HG02852 (cell line): ENCODE measurements at regions not wholly inside any gene's neighbourhood (a gene's known extent, or its start where the extent isn't known, plus 50 kb on each side); places are given as distances from the start of the nearest gene placed in this dataset.

Source experiments
- ATAC-seq: cut with Tn5 transposase; IDR thresholded peaks from one replicate; pipeline ENCODE4 v1.9.1; 2021; ENCODE audit warnings: mild to moderate bottlenecking, moderate library complexity; ENCODE audit not compliant: unreplicated experiment

- ATAC-seq: no peak
These were observed 279.6 kb downstream of the PRL start for GRCh38 chr6:22017272-22017671.

- no peak for ATAC-seq
These were observed 279.1 kb downstream of the PRL start for GRCh38 chr6:22017766-22018165.

DNA sequence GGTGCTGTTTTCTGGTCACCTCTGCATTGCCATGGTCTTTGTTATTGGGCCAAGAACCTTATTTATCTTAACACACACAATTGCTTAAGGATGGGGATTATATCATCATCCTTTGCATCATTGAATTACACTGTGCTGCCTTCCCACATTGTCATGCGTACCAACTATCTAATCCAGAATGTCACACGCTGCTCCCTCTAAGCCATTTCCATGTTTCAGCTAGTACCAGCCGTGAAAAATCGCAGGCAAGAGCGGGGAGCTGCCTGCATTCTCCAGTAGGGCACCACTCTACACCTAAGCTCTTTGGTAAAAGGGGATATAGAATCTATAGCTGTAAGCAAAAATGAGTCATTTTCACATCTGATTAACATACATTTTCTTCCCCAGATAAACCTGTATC, 277.0 kb downstream of the PRL start:
- no peak for ATAC-seq

GRCh38 chr6:22020299-22021003, 276.4 kb downstream of the PRL start:
- ATAC-seq: no peak

- no peak for ATAC-seq
These were observed 274.9 kb downstream of the PRL start for GRCh38 chr6:22021966-22022365.

- no peak for ATAC-seq
These were observed 272.9 kb downstream of the PRL start for GRCh38 chr6:22023937-22024336.

- ATAC-seq: peak; percentile 38
These were observed 271.8 kb downstream of the PRL start for GRCh38 chr6:22024973-22025467.

- ATAC-seq: peak; percentile 68
These were observed 271.2 kb downstream of the PRL start for GRCh38 chr6:22025468-22026163.

- peak; percentile 0 for ATAC-seq
These were observed 270.6 kb downstream of the PRL start for GRCh38 chr6:22026164-22026678.

- no peak for ATAC-seq
These were observed 269.7 kb downstream of the PRL start for GRCh38 chr6:22027040-22027725.

DNA sequence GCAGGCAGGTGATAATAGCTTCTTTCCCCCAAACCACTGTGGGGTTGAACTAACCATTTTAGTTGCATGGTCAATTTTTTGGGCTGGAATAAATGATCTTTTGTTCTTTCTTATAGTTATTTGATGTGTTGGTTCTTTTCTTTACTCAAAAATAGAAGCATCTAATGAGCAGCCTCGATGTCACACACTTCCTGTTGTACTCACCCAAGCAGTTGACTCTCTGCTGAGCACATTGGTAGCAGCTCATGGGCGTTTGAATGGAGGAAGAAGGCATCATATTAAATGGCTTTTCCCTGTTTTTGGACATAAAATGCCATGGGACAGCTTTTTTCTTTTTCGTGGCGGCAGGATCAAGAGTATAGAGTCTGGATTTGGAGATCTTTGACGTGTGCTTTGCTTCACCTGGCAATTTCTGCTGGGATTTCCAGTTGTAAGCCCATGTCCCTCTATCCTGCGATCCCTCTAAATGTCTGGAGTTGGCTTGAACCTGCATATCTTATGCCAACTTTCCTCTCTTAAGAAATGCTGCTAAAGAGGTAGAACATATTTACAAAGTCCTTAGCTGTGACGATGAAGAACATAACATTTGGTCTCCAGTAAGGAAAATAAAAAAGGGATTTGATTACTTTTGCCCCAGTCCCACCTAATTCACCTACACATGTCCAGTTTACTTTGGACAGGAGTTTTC, 268.3 kb downstream of the PRL start:
- ATAC-seq: no peak

GRCh38 chr6:22029171-22029570, 267.7 kb downstream of the PRL start:
- no peak for ATAC-seq

GRCh38 chr6:22030730-22031619, 265.9 kb downstream of the PRL start:
- ATAC-seq: no peak

- no peak for ATAC-seq
These were observed 261.1 kb downstream of the PRL start for GRCh38 chr6:22035690-22036089.

DNA sequence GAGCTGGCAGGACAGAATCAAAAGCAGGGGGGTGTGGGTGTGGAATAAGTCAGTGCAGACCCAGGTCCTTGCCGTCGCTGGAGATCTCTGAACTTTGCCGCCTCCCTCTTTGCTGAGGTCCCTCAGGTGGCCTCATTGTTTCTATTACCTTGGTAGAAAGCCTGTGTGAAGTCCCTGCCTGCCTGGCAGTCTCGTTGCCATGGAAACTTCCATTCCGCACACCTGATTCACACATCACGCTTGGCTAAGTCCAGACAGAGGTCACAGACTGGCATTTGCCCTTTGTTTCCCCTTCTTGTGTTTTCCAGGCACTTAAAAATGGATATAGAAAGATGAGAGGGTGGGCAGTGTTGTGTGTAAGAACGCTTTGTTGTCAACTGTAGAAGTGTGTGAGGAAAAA, 260.6 kb downstream of the PRL start:
- ATAC-seq: peak; percentile 82

- no peak for ATAC-seq
These were observed 260.1 kb downstream of the PRL start for GRCh38 chr6:22036699-22037098.

DNA sequence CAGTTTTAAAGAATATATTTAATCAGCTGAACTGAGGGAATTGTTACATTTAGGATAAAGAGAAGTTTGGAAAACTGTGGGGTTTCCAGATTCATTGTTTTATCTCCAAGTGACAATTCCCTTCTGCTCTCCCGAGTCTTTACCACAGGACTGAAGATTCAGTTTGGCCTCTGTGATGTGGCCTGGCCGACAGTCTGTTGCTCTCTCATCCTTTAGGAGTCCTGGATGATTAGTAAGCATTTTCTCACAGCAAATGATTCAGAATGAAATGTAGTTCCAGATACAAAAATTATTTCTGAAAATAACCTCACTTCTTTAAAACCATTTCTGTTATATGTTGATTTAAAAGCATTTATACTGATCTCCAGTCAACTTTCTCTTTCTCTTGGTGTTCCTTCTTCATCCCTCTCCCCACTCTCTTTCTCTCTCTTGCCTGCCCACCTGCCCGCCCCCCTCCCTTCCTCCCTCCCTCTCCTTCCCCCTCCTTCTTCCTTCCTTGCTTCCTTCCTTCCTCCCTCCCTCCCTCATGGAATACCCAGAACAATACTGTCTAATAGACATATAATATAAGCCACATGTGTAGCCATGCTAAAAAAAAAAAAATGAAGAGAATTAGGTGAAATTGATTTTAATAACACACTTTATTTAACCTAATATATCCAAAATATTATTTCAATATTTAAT, 254.9 kb downstream of the PRL start:
- ATAC-seq: no peak

DNA sequence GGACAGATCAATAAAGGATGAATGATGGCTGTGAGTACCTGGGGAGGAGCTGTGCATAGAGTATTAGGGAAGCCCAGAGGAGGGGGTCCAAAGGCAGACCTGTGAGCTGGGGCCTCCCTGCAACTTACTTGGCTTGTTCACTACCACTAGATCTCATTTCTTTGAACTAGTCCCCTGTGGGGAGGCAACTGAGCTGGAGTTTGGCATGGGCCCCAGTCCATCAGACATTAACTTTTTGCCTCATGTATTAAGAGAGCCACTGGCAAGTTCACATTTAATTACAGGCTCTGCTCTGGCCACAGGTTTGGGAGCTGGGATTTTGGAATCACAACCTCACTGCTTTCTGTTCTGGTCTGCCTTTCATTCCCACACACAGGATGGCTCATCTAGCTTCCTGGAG, 254.1 kb downstream of the PRL start:
- ATAC-seq: no peak

- no peak for ATAC-seq
These were observed 253.4 kb downstream of the PRL start for GRCh38 chr6:22043284-22043962.
